Upper lobe of left lung (tissue), 4 donors: ENCODE measurements at regions not wholly inside any gene's neighbourhood (a gene's known extent, or its start where the extent isn't known, plus 50 kb on each side); places are given as distances from the start of the nearest gene placed in this dataset.

Source experiments
- CTCF ChIP-seq, 6 experiments: fragments of 450-650 bp in 4 of 6; fragments of 200-600 bp in 2 of 6; sonication (generic) in 2 of 6; IDR thresholded peaks; one replicate each; pipeline ENCODE4 v1.5.1; 2016 to 2019; ENCODE audit warnings: antibody characterized with exemption in 6 of 6
- EP300 ChIP-seq, 4 donors: sonication (generic); formaldehyde crosslinking; IDR thresholded peaks; one replicate each; pipeline ENCODE4 v1.5.1; 2017; ENCODE audit warnings: antibody characterized with exemption in 4 of 4, control low read depth in 2 of 4
- POLR2A ChIP-seq, 4 donors: fragments of 450-650 bp; IDR thresholded peaks; one replicate each; pipeline ENCODE4 v1.5.1; 2016 to 2017; ENCODE audit warnings: antibody characterized with exemption in 4 of 4, mild to moderate bottlenecking in 2 of 4

GRCh38 chr3:145983101-145983500, 177.9 kb downstream of the PLOD2 start:
- TF ChIP-seq CTCF (IDR thresholded peaks at IDR 0.05) (no peak), POLR2A (IDR thresholded peaks at IDR 0.05) (no peak), EP300 (IDR thresholded peaks at IDR 0.05) (no peak)
